ENCODE measurements at regions not wholly inside any gene's neighbourhood (a gene's known extent, or its start where the extent isn't known, plus 50 kb on each side); places are given as distances from the start of the nearest gene placed in this dataset.

DNA sequence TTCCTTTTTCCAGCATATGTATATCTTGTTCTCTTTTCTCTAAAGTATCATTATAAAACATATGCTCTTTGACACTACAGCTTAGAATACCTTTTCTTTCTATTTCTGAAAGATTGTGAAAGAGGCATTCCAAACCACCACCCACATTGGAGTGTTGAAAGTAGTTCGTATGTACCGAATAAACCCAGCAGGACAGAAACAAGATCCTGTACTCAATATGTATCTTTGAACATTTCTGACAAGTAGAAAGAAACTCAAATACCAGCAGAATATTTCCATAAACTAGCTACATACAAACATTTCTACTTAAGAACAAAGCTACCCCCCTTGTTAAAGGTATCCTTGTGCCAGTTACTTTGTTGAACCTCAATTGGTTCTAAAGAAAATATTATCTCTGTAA is 415.3 kb upstream of the ALCAM start:
- no peak for DNase-seq (ENCODE audit: low read depth in 2 of 3, low spot score in 1 of 3)

DNA sequence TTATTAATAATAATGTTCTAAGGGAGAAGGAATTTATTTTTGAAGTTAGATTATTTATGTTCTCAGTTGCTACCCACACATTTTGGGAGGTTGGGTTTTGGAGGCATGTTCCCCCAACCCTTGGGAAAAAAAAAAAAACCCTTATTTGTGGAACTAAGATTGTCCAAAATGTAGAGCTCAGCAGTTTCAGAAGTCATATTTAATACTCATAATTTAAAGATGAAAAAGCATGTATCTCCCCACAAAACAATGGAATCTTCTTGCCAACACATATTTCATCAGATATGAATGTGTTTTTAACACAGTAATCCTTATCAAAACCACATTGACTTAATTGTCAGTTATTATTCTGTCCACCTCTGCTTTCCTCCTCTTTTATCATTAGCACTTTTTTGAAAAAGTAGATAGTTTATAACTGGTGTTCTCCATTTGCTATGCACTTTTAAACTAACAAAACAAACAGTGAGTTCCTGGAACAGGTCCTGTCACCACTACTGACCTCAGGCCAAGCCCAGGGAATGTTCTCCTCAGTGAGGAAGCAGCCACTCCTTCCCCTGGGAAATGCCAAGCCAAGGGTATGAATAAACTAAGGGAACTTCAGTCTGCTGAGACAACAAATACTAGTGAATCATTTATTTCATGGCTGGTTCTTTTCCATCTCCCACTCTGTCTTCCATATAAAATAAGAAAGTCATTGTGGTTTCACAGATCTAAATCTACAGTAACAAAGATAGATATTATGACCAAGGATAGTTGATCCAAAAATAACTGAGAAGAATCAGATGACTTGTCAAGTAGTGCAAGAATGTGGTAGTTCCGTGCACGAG is 414.4 kb upstream of the ALCAM start:
- DNase-seq (ENCODE audit: low read depth in 2 of 3, low spot score in 1 of 3) = no peak

DNA sequence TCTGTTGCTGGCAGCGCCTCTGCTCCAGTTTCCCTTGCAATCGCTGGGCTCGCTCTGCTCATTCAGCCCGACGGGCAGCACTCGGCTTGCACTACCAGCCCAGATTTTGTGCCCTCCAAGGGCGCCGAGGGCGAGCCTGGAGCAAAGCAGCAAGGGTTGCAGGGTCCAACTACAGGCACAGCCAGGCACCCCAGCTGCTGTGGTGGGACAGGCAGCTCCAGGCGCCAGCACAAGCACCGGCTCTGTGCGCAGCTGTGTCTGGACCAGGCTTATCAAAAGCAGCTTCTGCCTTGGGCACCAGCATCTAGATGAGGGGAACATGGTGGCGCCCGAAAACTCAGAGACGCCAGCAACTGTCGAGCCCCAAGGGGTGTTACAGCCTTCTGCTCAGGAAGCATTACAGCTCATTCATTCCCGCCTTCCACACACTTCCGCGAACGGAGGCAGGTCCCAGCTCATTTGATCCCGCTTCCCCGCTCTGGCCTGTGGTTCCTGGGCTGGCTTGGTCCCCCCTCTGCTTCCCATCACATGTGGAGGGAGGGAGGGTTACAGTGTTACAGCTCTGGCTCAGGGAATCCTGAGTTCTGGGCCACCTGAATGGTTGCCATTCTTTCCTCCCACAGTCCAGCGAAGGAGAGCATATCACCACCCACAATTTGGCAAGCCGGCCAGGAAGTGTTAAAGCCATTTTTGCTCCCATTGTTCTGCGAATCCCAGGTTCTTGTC is 409.9 kb upstream of the ALCAM start:
- DNase-seq (ENCODE audit: low read depth in 2 of 3, low spot score in 1 of 3) = no peak

DNA sequence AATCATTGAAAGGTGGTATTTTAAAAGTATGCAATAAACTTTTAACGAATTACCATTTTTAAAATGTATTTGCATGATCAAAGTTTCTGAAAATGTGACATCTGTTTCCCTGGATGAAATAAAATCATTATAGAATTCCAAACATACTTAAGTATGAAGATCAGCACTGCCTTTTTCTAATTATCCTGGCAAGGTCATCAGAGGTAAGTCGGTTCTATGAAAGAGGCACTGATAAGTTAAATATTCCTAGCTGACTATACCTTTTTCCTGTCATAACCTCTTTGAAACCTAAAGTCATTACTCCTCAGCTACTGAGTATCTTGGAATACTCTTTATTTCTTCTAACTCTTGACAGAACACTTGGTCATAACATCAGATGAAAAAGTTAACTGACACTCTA is 406.1 kb upstream of the ALCAM start:
- DNase-seq (ENCODE audit: low read depth in 2 of 3, low spot score in 1 of 3) = no peak

DNA sequence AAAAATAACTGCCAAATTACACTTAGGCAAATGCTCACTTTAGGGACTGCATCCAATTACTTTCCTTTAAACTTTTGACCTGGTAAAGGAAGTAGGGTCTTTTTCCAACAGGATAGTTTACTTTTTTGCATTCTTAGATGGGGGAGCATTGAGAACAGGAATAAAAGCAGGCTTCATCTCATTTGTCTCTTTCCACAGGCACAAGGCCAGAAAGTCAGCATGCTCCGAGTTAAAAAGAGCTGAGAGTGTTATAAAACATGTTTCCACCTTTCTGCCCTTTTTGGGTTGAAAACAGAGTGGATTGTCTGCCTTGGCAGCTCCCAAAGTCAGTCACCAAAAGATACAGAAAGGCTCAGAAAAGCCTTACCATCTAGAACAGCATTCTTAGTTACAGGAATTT is 404.9 kb upstream of the ALCAM start:
- DNase-seq (ENCODE audit: low read depth in 2 of 3, low spot score in 1 of 3) = no peak

DNA sequence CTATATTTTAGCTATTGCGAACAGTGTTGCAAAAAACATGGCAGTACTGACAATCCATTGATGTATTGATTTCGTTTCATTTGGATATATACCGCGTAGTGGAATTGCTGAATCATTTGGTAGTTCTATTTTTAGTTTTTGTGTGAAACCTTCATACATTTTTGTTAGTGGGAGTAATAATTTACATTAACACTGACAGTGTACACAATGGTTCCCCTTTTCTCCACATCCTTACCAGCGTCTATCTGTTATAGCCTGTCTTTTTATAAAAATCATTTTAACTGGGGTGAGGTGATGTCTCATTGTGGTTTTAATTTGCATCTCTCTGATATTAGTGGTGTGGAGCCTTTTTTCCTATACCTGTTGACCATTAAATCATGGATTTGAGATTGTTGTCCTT is 392.4 kb upstream of the ALCAM start:
- DNase-seq (ENCODE audit: low read depth in 2 of 3, low spot score in 1 of 3) = no peak

DNA sequence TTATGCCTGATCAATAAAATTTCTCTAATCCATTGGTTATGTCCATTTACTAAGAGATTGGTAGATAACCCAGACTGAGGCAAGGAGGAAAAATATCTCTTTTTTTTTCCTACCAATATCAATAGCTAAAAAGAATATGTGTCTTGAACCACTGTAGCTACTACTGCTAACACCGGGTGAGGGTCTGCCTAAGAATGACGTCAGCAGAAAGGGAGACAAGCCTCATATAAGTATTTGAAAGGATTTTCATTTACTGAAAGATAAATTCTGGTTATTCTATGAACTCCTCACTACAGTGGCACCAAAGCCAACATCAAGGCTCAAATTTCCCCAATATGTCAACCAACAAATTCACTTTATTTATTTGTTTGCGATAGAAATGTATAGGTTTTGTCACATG is 389.0 kb upstream of the ALCAM start:
- no peak for DNase-seq (ENCODE audit: low read depth in 2 of 3, low spot score in 1 of 3)

DNA sequence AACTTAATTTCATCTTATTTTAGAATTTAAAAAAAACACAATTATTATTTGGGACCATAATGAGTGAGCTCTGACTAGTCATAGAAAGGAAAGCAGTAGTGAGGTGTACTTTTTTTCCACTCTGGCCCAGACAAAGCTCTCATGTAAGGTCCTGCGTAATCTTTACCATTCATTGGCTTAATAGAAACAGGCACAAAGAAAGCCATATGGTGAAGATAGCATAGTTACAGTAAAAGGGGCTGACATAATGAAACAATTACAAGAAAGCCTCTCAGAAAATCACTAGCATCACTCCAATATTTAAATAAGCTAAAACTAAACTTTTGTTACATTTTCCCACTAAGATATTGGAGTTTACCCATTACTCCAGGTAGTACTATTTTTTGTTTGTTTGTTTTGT is 384.6 kb upstream of the ALCAM start:
- no peak for DNase-seq (ENCODE audit: low read depth in 2 of 3, low spot score in 1 of 3)

DNA sequence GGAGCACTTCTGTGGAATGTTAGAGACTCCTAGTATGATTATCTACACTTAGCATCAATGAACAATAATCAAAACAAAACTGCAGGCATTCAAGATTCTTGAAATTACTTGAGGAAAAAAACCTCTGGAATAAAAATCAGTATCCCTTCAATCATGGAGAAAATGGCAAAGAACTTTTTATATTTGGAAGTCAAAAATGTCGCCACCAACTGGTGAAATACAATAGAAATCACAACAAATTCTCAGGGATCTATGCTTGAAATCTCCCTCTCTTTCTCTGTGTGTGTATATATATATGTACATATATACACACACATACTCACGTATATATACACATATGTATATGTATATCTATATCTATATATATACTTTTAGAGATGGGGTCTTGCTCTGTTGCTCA is 378.9 kb upstream of the ALCAM start:
- DNase-seq (ENCODE audit: low read depth in 2 of 3, low spot score in 1 of 3) = no peak

DNA sequence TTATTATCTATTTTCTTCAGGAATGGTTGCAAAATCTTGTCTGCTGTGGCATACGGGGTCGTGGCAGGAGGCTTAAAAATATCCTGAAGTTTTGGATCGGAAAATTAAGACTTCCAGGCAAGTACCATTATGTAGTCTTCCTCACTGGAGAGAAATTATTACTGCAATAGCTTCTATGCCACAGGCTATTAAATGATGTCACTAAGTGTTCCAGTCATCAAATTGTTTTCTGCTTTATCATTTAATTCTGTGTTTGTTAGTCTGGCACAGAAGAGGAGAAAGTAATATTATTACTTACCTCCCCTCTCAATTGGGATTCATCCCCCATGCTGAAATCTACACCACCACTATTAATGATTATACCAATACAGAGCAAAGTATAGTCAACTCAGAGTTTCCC is 378.2 kb upstream of the ALCAM start:
- DNase-seq (ENCODE audit: low read depth in 2 of 3, low spot score in 1 of 3) = no peak

DNA sequence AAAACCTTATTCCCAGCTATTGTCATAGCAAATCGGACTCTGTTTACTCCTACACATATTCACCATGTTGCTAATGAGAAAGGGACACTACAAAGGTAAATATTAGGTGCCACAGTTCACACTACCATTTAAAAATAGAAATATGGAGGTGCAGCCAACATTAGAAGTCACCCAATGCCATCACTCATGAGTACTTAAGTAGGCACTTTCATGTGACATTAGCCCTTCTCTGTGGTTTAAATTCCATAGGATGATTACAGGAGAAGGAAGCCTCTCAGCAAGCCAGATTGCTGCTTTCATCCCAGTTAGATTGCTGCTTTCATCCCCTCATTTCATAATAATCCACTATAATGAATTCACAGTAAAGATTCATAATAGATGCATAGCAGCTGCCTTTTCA is 376.8 kb upstream of the ALCAM start:
- DNase-seq (ENCODE audit: low read depth in 2 of 3, low spot score in 1 of 3) = no peak

DNA sequence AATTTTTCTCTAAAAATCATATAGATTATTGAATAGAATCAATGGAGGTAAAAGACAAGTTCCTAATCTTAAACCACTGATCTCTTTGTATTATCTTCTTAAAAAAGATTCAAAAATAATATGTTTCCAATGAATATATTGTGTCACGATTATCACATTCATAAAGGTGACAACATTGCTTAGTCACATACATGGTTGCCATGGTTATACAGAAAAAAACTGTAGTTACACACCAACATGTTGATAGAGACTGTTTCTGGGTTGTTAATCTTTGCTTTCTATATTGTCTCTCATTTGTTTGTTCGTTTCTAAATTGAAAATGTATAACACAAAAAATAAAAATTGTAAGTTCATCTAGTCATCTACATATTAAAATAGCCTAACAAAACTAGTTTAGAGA is 376.0 kb upstream of the ALCAM start:
- no peak for DNase-seq (ENCODE audit: low read depth in 2 of 3, low spot score in 1 of 3)

DNA sequence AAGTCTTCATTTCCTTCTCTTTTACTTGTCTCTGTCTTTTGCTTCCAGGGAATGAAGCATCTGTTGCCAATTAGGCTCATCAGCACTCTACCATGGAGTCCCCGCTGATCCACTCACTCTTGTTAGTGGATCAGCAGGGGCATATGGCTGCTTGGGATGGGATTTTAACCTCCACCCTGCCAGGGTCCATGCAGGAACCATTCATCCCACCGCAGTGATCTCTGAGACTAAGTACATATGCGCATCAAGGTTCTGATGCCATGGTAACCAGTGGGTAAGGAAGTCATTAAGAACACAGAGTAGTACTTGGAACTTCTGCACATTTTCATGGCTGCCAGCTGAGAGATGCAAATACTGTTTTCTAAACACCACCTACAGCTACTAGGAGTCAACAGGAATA is 374.0 kb upstream of the ALCAM start:
- no peak for DNase-seq (ENCODE audit: low read depth in 2 of 3, low spot score in 1 of 3)

DNA sequence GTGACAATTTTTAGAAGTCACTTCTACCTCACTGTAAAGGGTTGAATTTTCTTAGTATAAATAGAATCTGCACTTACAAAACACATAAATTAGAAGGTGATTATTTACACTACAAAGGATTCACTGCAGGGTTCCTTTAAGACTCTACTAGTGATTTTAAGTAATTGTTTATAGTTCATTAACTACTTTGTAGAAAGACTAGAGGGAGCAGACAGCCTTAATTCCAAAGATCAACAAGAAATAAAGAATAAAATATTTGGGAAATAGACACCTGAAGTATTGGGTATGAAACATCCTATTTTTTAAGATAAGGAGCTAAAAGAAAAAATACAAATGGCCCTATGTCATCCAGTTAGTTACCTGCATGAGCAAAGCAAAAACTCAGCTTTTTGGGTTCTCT is 360.5 kb upstream of the ALCAM start:
- DNase-seq (ENCODE audit: low read depth in 2 of 3, low spot score in 1 of 3) = no peak

DNA sequence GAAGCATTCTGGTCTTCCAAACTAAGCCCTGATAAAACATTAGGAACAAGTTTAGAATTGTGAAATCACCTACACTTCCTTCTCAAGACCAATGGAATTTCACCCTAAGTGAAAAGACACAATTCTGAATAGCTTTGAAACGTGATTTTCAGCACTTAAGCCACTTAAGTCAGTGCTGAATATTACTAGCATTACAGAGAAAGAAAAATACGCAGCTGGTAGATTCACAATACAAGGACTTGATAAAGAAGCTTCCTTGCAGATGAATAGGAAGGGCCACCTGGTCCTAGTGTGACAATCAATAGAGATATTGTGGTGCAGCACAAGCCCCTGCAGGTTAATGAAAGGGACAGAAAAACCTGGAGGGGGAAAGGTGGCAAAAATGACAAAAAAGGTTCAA is 353.1 kb upstream of the ALCAM start:
- DNase-seq (ENCODE audit: low read depth in 2 of 3, low spot score in 1 of 3) = no peak

DNA sequence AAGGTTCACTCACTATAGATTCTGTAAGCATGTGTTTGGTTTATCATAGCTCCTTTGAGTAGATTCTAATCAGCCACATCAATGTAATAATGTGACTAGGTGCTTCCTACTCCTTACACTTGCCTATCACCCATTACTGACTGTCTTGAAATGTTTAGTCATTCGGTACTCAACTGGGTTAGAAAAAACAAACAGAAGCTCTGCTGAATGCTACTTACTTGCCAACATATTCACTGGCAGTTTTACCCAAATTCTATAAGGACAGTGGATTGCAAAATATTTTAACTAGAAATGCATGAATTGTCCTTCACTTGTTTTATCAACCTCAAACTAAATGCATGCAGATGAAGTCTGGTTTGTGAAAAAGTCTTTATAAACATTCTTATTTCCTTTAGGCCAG is 352.1 kb upstream of the ALCAM start:
- no peak for DNase-seq (ENCODE audit: low read depth in 2 of 3, low spot score in 1 of 3)

DNA sequence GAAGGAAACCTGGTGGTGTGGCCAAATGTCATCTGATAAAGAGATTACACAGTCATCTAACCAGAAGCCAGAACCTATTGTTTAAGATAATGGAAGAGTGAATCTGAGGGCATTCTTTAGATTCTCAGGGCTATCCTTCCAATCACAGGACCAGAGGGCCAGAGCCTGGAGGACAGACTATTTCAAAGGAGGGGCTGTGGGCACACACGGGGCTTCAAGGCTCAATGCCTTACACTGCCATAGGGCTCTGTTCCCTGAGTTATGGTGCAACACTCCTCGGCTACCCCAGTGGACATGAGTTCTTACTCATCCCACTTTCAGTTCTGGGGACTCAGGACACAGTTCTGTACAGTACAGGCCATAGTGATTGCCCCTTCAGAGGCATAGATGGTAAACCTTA is 343.9 kb upstream of the ALCAM start:
- DNase-seq (ENCODE audit: low read depth in 2 of 3, low spot score in 1 of 3) = no peak

DNA sequence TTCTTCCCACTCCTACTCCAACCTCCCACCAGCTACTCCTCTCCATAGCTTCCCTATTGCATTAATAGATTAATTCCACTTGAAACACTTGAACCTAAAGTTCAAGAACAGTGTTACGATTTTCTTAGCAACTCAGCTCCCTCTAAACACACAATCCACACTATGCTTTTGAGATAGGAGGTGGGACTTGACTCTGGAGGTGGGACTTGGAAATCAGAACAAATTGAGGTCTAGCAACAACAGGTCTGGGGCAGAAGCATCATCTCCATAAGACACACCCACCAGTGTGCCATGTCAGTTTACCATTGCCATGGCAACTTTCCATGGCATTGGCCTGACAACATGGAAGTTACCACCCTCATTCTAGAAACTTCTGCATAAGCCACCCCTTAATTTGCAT is 336.5 kb upstream of the ALCAM start:
- DNase-seq (ENCODE audit: low read depth in 2 of 3, low spot score in 1 of 3) = no peak

DNA sequence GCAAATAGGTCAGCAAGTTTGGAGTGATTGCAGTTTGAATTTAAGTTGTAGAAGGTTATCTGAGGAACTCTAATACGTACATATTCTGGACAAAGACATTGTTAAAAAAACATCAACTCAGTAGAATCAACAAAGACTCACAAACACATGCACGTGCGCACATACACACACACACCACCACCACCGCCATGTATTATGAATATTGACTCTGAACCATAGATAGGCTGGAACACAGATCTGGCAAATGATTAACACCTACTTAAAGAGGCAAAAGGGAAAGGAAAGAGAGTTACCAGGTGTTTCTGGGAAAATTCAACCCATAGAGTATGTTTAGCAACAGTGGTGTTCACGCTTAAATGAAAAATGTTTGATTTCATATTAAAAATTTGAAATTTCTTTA is 334.2 kb upstream of the ALCAM start:
- DNase-seq (ENCODE audit: low read depth in 2 of 3, low spot score in 1 of 3) = no peak

DNA sequence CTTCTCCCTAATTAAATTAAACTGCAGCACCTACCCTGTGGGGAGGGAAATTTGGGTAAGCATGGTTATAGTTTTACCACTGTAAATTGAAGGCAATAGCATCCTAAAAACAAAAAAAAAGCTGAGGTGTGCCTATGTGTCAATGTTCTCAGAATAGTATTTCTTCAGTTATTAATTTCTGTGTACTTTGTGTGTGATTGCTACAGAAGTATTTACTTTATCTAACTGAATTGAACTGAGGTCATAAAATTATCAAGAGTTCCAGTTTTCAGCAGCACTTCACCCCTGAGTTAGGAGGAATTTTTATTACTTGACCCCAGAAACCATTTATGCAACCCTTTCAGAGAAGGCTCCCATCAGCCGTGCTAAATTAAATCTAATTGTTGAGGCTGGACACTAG is 333.6 kb upstream of the ALCAM start:
- no peak for DNase-seq (ENCODE audit: low read depth in 2 of 3, low spot score in 1 of 3)

DNA sequence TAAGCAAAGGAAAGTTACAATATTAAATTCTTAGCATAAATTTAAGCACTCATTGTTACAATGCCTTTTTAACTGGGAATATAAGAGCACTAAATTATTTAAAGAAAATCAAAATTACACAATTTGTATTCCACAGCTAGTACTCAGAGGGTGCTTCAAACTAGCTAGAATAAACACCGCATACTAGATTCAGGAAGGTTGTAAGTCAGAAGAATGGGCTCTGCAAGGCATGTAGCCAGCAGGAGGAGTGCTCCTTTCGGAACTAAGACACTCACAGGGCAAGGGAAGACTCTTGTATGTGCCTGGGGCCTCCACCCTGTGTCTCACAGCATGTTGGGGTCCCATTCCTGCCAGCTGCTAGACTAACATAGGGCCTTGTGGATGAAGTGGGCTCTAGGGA is 327.7 kb upstream of the ALCAM start:
- DNase-seq (ENCODE audit: low read depth in 2 of 3, low spot score in 1 of 3) = no peak

DNA sequence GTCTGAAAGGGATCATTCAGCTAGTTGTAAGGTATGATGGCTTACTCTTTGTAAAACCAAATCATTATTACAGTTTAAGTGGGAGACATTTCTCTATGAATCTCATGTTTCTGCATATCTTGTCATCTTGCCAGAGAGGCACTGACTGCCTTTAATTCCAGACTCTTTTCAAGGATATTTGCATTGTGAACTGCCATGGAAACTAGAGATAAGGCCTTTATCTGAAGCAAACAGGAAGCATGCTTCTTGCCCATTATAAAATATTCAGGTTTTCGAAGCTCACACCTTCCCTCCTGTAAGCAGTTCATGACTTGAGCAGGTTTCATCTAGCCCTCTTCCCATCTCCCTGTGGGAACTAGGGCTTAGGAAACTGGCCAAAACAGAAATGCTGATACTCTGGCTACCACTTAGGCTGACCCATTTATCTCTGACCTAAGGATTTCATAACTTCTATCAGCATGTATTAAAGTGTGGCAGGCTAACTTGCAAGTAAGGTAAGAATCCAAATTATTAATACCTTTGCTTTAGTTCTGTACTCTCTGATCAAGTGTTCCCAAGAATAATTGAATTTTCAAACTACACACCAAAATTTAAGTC is 326.6 kb upstream of the ALCAM start:
- no peak for DNase-seq (ENCODE audit: low read depth in 2 of 3, low spot score in 1 of 3)

DNA sequence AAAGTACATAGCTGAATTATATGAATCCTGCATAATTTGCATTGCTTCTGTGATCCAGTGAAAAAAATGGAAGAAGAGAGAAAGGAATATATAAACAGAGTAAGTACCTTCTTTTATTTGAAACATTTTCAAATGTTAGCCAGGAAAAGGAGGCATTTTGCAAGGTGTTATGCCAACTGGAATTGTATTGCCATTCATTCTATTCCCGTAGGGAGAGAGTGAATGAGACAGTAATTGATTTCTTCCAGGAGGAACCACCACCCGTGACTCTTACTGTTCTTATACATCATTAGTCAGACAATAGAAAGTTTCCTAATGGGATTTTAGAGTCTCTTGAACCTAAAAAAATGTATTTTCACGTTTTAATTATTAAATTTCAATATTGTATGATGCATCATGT is 324.1 kb upstream of the ALCAM start:
- DNase-seq (ENCODE audit: low read depth in 2 of 3, low spot score in 1 of 3) = no peak

All from stimulated activated CD4-positive, alpha-beta T cell treated with anti-CD3 and anti-CD28 coated beads, Interleukin-12 subunit alpha, Interleukin-12 subunit beta, amount 100 ng/mL, for 48 hours (primary cell).